Stimulated activated CD4-positive, alpha-beta T cell treated with anti-CD3 and anti-CD28 coated beads, Interleukin-12 subunit alpha, Interleukin-12 subunit beta, amount 100 ng/mL, for 48 hours (primary cell): ENCODE measurements at regions not wholly inside any gene's neighbourhood (a gene's known extent, or its start where the extent isn't known, plus 50 kb on each side); places are given as distances from the start of the nearest gene placed in this dataset.
"Not testable (repeated sequence)": the region's sequence is repeated elsewhere in the genome, so short reads cannot be mapped to it uniquely, and the experiment has no call there.

Experiments
- DNase-seq, 3 donors: peaks; one replicate each; pipeline ENCODE4 v3.0.0-alpha.2; 2020; ENCODE audit warnings: low read depth in 2 of 3, low spot score in 1 of 3

- DNase-seq: no peak
Measured at GRCh38 chr18:25503567-25504081, 151.7 kb upstream of the ZNF521 start.

- DNase-seq: no peak
Measured at GRCh38 chr18:25497151-25497794, 145.3 kb upstream of the ZNF521 start.

- no peak for DNase-seq
Measured at GRCh38 chr18:25496544-25496943, 144.6 kb upstream of the ZNF521 start.

DNA sequence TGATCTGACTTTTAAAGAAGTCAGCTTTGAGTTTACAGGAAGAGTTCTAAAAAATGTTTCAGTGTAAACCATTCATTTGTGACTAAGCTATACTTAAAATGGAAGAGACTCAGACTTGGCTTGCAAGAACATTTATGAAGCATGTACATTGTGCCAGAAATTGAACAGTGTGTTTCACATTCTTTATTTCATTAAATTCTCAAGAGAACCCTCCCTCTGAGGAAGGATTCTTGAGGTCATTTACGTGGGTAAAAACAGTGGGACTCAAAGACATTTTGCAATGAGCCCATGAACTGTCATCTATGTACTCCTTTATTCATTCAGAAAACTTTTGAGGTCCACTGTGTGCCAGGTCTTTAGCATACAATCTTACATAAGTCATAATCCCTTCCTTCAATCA lies 143.6 kb upstream of the ZNF521 start:
- no peak for DNase-seq

- DNase-seq: no peak
Measured at GRCh38 chr18:25494888-25495287, 142.9 kb upstream of the ZNF521 start.

DNA sequence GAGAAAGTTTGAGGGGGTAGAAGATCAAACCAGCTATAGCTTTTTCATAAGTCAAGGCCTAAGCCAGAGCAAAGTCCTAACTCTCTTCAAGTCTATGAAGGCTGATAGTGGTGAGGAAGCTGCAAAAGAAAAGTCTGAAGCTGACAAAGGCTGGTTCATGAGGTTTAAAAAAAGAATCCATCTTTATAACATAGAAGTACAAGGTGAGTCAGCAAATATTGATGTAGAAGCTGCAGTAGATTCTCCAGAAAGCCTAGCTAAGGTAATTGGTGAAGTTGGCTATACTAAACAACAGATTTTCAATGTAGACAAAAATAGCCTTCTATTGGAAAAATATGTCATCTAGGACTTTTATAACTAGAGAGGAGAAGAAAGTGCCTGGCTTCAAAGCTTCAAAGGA lies 141.4 kb upstream of the ZNF521 start:
- DNase-seq: no peak

DNA sequence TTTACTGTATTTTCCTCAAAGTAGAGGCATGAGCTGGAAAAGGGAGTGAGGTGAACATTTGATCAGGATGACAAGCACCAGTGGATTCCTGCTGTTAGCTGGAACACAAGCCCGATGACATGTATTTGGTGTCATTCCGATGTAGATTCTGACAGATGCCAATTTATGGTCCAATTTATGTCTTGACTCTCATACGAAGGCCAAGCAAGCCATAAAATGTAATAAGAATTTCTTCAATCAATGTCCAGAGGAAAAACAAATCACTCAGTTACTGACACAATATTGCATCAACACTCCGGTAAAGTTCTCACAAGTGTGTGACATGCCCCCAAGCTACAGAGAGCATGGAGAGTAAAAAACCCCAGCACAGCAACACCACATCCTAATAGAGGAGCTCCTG lies 138.3 kb upstream of the ZNF521 start:
- no peak for DNase-seq

GRCh38 chr18:25473008-25473407 lies 121.0 kb upstream of the ZNF521 start:
- no peak for DNase-seq

- DNase-seq: not testable (repeated sequence)
Measured at GRCh38 chr18:25470756-25471524, 119.0 kb upstream of the ZNF521 start.

- DNase-seq: no peak
Measured at GRCh38 chr18:25470062-25470461, 118.1 kb upstream of the ZNF521 start.

DNA sequence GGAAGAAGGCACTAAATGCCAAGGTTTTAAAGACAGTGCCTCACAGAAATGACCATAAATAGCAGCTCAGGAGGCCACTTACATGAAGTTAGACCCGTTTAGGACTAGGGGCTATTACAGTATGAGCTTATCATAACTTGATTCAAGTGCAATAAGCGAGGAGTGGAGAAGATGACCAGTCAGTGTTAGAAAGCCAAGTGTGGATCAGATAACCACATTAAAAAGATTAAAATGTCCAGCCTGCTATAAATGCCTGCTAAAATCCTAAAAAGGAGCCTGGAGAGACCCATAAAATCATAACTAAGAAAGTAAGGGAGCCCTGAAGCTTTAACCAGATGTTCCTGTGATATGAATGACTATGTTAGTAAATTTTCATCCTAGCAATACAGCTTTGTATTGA lies 117.5 kb upstream of the ZNF521 start:
- no peak for DNase-seq

- no peak for DNase-seq
Measured at GRCh38 chr18:25467226-25467987, 115.4 kb upstream of the ZNF521 start.

DNA sequence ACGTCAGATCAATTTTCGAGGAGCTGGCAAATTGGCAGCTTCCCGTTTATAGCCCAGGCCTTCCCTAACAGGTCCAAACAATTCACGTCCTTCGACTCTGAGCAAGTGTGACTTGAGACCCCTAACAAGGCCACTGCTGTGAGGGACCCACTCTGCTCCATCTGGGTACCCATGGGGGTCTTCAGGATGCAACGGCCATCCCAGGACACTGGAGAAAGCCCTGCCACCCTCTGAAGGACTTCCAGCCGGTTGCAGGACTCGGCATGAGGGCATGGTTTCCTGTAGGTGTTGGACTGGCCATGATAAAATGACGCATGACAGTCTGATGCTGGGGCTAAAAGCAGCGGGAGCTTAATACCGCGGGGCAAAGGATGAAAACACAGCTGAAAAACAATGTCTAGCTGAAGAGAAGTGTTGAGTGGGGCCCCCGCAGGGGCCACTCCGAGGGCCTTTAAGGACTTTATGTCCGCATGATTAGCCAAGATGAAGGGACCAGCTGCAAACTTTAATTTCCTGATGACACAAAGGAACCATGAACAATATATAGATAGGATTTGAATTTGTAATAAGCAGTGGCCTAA lies 113.3 kb upstream of the ZNF521 start:
- no peak for DNase-seq

- DNase-seq: no peak
Measured at GRCh38 chr18:25464227-25464626, 112.3 kb upstream of the ZNF521 start.

GRCh38 chr18:25463726-25464125 lies 111.8 kb upstream of the ZNF521 start:
- no peak for DNase-seq

GRCh38 chr18:25459814-25460213 lies 107.8 kb upstream of the ZNF521 start:
- DNase-seq: no peak

GRCh38 chr18:25457601-25458000 lies 105.6 kb upstream of the ZNF521 start:
- DNase-seq: no peak

DNA sequence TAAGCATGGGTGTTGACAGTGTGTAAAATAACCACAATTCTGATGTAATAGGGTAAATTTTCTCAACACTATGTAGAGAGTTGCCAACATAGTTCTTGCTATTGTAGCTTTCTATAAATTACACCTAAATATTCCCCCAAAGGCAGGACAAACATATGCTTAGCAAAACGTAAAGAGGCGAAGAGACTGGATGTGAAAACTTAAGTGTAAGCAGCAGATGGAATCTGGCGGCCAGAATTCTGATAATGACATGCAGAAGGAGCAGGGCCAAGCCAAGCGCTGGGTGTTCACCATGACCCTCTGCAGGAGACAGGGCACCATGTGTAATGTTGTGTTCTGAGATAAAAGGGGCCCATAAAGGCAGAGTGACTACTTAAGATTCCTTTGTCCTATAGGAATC lies 105.2 kb upstream of the ZNF521 start:
- no peak for DNase-seq

DNA sequence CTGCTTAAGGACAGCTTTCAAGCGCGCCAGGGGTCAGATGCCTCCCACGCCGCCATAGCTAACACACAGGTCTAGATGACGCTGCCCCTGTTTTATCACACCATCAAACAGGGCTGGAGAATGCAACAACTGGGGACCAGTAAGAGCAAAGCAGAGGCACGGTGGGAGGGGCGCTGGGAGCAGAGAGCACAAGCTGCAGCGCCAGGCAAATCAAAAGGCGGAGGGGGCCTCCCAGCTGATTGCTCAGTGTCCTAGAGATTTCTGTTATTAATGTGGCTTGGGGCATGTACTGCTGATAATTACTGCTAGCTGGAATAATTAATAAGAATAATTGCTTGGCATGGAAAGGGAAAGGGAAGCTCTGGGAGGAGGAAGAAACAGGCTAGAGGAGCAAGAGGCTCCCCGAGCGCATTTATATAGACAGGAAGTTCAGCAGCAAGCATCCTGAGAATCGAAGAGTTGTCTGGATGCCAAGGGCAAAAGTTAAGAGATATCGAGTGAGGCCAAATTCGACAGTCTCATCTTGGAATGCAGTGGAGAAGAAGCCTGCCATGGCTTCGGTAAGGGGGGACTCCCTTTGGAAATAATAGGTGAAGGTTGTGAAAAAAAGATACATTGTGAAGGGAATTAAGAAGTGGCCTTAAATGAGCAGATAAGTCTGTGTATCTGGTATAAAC lies 104.5 kb upstream of the ZNF521 start:
- DNase-seq: no peak

- no peak for DNase-seq
Measured at GRCh38 chr18:25455646-25456045, 103.7 kb upstream of the ZNF521 start.

GRCh38 chr18:25455159-25455558 lies 103.2 kb upstream of the ZNF521 start:
- no peak for DNase-seq
